C4-2B (cell line): ENCODE measurements at regions not wholly inside any gene's neighbourhood (a gene's known extent, or its start where the extent isn't known, plus 50 kb on each side); places are given as distances from the start of the nearest gene placed in this dataset.

ENCODE experiments used
- H3K27ac ChIP-seq: fragments of 450-650 bp; 2 replicates; pipeline ENCODE4 v1.5.1; 2017
- ZFX ChIP-seq: fragments of 450-650 bp; IDR thresholded peaks from 2 replicates; pipeline ENCODE4 v1.6.1; 2017
- TF ChIP-seq, protein P1 (sequence below): fragments of 450-650 bp; conservative IDR thresholded peaks from 2 replicates; pipeline ENCODE4 v1.5.1; 2017; ENCODE audit warnings: mild to moderate bottlenecking

- TF ChIP-seq, protein P1, sequence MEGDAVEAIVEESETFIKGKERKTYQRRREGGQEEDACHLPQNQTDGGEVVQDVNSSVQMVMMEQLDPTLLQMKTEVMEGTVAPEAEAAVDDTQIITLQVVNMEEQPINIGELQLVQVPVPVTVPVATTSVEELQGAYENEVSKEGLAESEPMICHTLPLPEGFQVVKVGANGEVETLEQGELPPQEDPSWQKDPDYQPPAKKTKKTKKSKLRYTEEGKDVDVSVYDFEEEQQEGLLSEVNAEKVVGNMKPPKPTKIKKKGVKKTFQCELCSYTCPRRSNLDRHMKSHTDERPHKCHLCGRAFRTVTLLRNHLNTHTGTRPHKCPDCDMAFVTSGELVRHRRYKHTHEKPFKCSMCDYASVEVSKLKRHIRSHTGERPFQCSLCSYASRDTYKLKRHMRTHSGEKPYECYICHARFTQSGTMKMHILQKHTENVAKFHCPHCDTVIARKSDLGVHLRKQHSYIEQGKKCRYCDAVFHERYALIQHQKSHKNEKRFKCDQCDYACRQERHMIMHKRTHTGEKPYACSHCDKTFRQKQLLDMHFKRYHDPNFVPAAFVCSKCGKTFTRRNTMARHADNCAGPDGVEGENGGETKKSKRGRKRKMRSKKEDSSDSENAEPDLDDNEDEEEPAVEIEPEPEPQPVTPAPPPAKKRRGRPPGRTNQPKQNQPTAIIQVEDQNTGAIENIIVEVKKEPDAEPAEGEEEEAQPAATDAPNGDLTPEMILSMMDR: no peak
- no peak for TF ChIP-seq ZFX
- no peak overlapping the region for H3K27ac ChIP-seq
Measured at GRCh38 chr1:29601021-29601420, 364.7 kb downstream of the PTPRU start.

DNA sequence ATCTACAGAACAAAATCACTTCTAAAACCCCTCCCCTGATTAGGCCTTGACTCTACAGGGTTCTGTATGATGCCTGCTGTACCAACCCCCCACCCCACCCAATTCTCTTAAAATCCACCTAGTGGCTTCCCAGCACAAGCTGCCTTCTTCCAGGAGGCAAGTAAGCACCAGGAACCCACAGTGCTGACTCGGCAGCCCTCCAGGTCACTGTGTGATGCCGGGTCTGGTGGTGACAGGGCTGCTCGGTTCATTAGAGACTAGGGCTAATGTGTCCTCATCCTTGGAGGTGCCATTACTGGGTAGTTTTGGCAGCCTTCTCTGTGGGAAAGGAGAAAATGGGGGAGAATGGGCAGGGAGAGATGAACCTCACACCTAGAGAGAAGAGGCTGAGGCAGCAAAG, 363.5 kb downstream of the PTPRU start:
- TF ChIP-seq, protein P1: no peak
- TF ChIP-seq ZFX: no peak
- H3K27ac ChIP-seq: no peak overlapping the region

- no peak overlapping the region for H3K27ac ChIP-seq
- TF ChIP-seq, protein P1: no peak
- TF ChIP-seq ZFX: no peak
Measured at GRCh38 chr1:29599071-29599470, 362.7 kb downstream of the PTPRU start.

- H3K27ac ChIP-seq: no peak overlapping the region
- no peak for TF ChIP-seq ZFX
- TF ChIP-seq, protein P1: no peak
Measured at GRCh38 chr1:29597861-29598260, 361.5 kb downstream of the PTPRU start.

DNA sequence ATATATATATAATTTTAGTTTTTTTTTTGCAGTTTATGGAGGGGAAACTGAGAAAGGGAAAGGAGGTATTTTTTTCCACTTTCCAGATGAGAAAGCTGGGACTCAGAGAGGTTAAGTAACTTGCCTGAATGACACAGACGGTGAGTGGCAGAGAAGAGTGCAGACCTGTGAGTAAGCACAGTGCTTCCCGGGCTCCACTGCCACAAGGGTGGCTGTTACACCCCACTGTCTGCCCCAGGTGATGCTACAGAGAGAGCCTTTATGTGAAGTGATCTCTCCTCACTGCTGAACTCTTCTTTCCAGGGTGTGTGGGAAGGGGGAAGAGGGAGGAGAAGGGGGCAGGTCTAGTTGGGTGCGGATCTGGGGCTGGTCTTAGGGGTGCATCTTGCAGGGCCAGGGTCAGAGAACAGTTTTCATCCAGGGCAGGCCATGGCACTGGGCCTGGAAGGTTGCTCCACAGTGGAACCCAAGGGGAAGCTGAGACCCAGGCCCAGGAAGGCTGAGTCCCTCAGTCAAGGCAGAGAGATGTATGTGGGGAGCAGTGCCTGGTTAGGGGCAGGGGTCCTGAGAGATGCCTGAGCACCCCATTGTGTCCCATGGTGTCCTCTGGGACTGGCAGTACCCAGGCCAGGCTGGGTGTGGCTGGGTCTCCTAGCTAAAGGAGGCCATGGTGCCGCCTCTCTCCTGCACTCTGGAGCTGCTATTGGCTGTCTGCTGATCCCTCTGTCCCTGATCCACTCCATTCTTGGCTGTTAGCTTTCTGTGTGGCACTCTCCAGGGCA, 357.5 kb downstream of the PTPRU start:
- no peak for TF ChIP-seq ZFX
- TF ChIP-seq, protein P1: no peak
- no peak overlapping the region for H3K27ac ChIP-seq

DNA sequence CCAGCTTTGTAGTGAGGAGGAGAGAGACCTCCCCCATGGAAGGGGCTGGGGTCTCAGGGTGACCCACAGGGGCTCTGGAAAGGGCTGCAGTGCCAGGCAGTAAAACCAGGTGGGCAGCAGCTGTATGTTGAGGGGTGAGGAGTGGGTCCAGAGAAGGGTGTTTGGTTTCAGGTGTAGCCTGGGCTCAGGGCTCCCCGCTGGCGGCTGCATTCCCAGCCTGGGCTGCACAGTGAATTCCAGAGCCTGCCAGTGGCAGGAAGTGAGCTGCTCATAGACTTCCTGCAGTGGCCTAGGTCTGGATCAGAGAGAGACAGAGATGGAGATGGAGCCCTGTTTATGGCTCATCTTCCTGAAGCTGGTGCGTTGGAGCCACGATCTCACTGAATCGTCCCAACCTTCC, 356.4 kb downstream of the PTPRU start:
- no peak for TF ChIP-seq ZFX
- TF ChIP-seq, protein P1: no peak
- no peak overlapping the region for H3K27ac ChIP-seq

DNA sequence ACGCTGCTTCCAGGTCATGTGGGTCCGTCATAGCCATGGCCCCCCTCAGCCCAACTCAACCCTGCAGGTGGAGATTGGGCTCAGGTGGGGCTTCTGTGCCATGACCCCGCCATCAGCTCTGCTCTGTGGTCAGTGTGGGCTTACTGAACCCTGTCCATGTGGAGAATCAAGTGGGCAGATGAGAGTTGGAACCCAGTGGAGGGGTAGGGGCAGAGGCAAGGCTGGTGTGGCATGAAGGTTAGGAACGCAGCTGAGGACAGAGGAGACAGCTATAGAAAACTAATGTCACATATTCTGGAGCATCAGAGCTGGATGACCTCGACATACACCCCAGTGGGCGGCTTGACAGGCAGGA, 355.9 kb downstream of the PTPRU start:
- no peak for TF ChIP-seq ZFX
- TF ChIP-seq, protein P1: no peak
- no peak overlapping the region for H3K27ac ChIP-seq
